ENCODE measurements at regions not wholly inside any gene's neighbourhood (a gene's known extent, or its start where the extent isn't known, plus 50 kb on each side); places are given as distances from the start of the nearest gene placed in this dataset.

DNA sequence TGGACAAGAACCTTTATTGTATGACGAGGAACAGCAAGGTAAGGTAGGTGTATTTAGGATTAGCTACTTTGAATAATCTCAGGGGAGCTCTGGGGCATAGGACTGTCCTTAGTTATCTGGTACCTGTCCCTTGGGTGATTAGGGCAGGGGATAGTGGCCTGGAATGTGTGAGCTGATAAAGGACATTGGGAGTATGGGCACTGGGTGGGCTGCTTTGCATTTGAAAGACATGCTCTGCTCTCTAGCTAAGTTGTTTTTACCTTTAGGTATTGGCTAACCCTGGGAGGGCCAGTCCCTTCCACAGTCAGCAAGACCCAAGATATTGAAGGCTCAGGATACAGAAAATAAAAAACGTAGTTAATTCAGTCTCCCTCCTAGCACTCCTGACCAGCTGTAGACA, 282.8 kb upstream of the C9orf72 start:
- TF ChIP-seq, protein P1, sequence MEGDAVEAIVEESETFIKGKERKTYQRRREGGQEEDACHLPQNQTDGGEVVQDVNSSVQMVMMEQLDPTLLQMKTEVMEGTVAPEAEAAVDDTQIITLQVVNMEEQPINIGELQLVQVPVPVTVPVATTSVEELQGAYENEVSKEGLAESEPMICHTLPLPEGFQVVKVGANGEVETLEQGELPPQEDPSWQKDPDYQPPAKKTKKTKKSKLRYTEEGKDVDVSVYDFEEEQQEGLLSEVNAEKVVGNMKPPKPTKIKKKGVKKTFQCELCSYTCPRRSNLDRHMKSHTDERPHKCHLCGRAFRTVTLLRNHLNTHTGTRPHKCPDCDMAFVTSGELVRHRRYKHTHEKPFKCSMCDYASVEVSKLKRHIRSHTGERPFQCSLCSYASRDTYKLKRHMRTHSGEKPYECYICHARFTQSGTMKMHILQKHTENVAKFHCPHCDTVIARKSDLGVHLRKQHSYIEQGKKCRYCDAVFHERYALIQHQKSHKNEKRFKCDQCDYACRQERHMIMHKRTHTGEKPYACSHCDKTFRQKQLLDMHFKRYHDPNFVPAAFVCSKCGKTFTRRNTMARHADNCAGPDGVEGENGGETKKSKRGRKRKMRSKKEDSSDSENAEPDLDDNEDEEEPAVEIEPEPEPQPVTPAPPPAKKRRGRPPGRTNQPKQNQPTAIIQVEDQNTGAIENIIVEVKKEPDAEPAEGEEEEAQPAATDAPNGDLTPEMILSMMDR (IDR thresholded peaks at IDR 0.05): no peak
- TF ChIP-seq POLR2A (IDR thresholded peaks at IDR 0.05): no peak
- no peak for TF ChIP-seq EP300 (IDR thresholded peaks at IDR 0.05)

Data from ovary (tissue), 3 donors.